GM06990 (cell line): ENCODE measurements at regions not wholly inside any gene's neighbourhood (a gene's known extent, or its start where the extent isn't known, plus 50 kb on each side); places are given as distances from the start of the nearest gene placed in this dataset.
"Not testable (repeated sequence)": the region's sequence is repeated elsewhere in the genome, so short reads cannot be mapped to it uniquely, and the experiment has no call there.

Experiments used
- DNase-seq: peaks from one replicate; pipeline ENCODE4 v3.0.0-alpha.2; 2011; ENCODE audit not compliant: insufficient read length; ENCODE audit errors: extremely low read depth
- H3K27me3 ChIP-seq: replicated peaks from 2 replicates; pipeline ENCODE4 v1.6.0; 2011; ENCODE audit warnings: low read length; ENCODE audit not compliant: control insufficient read depth, insufficient read depth
- H3K36me3 ChIP-seq: 2 replicates; pipeline ENCODE4 v1.5.1; 2011; ENCODE audit warnings: low read length; ENCODE audit not compliant: control insufficient read depth, insufficient read depth
- H3K4me3 ChIP-seq: replicated peaks from 2 replicates; pipeline ENCODE4 v1.5.1; 2011; ENCODE audit warnings: low read depth, mild to moderate bottlenecking, control low read depth, low read length
- CTCF ChIP-seq: IDR thresholded peaks from 2 replicates; pipeline ENCODE4 v1.5.1; 2011; ENCODE audit warnings: low read length, control low read depth, mild to moderate bottlenecking, inconsistent platforms; ENCODE audit not compliant: insufficient read depth, poor library complexity, severe bottlenecking

DNA sequence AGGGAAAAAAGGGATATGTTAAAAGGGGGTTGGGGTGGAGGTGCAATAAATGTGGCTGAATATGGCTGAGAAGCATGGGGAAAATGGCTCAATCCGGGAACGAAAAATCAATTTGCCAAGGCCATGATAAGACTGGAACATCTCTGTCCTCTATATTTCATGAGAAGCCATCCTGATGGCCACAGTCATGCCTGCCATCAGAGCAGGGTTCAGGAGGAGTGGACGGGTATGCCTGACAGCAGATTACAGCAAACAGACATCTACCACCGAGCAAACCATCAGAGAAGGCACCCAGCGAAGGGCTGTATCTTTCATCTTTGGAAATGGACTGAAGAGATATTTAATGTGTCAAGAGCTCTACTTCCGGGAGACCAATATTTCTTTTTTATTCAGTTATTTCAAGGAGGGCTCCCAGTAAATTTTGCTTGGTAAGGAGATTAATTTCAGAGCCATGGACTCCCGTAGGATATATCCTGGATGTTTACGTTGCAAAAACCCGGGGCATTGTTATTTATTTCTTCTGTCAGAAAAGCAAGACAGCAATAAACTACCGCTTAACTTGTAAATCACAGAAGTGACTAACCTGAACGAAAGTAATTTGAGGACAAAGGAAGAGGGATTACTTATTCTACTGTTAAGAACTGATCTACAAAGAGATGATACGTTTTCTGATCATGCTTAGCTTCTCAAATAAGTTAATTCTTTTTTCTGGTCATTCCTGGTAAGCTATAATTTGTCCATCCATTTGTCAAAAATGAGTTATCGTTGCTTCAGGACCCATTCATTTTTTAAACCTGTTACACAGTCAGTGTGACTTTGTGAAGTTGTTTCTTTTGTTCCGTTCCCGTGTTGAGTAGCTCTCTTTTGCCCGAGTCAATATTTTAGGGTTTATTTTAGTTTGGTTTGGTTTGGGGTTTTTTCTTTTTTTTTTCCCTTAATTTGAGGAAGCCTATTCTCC lies 80.6 kb upstream of the CHD2 start:
- H3K36me3 ChIP-seq, result no peaks in the 10 kb centered on the region
- DNase-seq, result no peak
- H3K4me3 ChIP-seq, result peak overlapping the region; percentile 69

DNA sequence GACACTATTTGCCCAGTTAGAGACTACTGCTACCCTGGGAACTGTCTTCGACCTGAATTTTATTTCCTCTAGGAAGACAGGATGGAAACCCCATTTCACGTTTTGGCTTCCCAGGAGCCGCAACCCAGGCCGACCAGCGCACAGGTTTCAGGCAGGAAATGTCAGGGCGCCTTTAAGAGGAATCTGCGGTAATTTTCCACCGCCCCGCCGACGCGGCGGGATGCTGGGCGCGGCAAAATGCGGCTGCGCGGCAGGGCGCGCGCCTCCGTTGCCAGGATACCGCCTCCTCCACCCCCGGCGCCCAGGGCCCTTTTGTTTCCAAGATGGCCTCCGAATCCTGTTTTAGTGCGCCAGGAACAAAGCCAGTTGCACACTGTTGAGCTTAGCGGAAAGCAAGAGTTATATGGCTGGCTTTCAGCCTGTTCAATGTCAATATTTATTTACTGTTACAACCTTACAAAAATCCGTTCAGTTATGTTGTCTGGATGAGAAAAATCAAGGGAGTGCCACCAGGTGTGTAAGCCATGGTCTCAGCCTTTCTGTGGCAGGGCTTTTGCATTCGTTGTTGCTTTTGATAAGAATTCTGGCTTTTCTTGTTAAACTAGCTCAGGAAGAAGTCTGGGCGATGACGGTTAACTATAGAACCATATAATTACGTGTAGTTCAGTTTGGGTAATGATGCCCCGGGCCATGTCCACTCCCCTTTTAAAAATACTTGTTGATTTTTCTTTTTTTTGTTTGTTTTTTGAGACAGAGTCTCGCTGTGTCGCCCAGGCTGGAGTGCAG lies 79.7 kb upstream of the CHD2 start:
- H3K4me3 ChIP-seq, result peak overlapping the region; percentile 69
- DNase-seq, result peak; percentile 90
- no peak for TF ChIP-seq CTCF
- no peaks in the 10 kb centered on the region for H3K27me3 ChIP-seq
- no peaks in the 10 kb centered on the region for H3K36me3 ChIP-seq

More for the DNA sequence above, 80.6 kb upstream of the CHD2 start:
- H3K27me3 ChIP-seq, result no peaks in the 10 kb centered on the region
- TF ChIP-seq CTCF, result no peak

GRCh38 chr15:92821491-92822116 lies 78.5 kb upstream of the CHD2 start:
- H3K27me3 ChIP-seq, result no peaks in the 10 kb centered on the region
- no peak for TF ChIP-seq CTCF
- DNase-seq, result no peak
- no peak overlapping the region for H3K4me3 ChIP-seq
- no peaks in the 10 kb centered on the region for H3K36me3 ChIP-seq

GRCh38 chr15:92822216-92823144 lies 77.6 kb upstream of the CHD2 start:
- TF ChIP-seq CTCF, result no peak
- Histone ChIP-seq H3K27me3 (no peaks in the 10 kb centered on the region), H3K36me3 (no peaks in the 10 kb centered on the region), H3K4me3 (no peak overlapping the region)
- DNase-seq, result no peak

DNA sequence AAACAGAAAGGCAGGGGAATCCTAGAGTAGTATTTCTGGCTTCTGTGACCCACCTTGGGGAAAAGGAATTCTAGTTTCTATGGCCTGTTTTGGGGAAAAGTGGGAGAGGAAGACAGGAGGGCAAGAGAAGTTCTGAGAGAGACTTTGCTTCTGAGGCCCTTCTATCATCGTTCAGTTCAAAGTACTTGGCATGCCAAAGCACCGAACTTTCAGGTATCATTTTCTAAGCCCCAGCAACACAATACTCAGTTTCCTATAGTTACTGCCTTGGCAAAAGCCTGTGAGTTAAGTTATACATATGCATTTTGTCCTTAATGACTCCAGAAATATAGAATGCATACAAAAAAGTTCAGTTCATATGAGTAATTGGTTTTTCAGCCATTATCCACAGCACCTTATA lies 74.1 kb upstream of the CHD2 start:
- no peak for TF ChIP-seq CTCF
- Histone ChIP-seq H3K36me3 (no peaks in the 10 kb centered on the region), H3K27me3 (no peaks in the 10 kb centered on the region), H3K4me3 (no peak overlapping the region)
- no peak for DNase-seq

GRCh38 chr15:92827991-92828390 lies 72.1 kb upstream of the CHD2 start:
- H3K36me3 ChIP-seq, H3K4me3 ChIP-seq, H3K27me3 ChIP-seq, DNase-seq: not testable (repeated sequence)
